COLO668 (cell line): ENCODE measurements at regions not wholly inside any gene's neighbourhood (a gene's known extent, or its start where the extent isn't known, plus 50 kb on each side); places are given as distances from the start of the nearest gene placed in this dataset.
"Not testable (repeated sequence)": the region's sequence is repeated elsewhere in the genome, so short reads cannot be mapped to it uniquely, and the experiment has no call there.

Source experiments
- DNase-seq: peaks from one replicate; lab custom pipeline; 2025; ENCODE audit not compliant: unreplicated experiment; lab: John Stamatoyannopoulos, UW

- DNase-seq, result no peak
Observed at GRCh38 chrX:18102006-18102405, 118.7 kb downstream of the BEND2 start.

- DNase-seq, result no peak
Observed at GRCh38 chrX:18101087-18101486, 119.6 kb downstream of the BEND2 start.

DNA sequence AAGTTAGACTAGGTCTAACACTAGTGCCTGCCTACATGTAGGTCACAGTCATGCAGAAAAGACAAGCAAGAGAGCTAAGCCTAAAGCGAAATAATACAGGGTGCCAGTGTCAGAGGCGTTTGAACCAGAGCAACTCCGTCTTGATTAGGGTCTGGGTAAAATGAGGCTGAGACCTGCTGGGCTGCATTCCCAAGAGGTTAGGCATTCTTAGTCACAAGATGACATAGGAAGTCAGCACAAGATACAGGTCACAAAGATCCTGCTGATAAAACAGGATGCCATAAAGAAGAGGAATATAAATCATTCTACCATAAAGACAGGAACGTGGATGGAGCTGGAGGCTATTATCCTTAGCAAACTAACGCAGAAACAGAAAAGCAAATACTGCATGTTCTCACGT is 120.9 kb downstream of the BEND2 start:
- DNase-seq, result no peak

- DNase-seq, result no peak
Observed at GRCh38 chrX:18098763-18099162, 121.9 kb downstream of the BEND2 start.

- no peak for DNase-seq
Observed at GRCh38 chrX:18076434-18076833, 144.3 kb downstream of the BEND2 start.

DNA sequence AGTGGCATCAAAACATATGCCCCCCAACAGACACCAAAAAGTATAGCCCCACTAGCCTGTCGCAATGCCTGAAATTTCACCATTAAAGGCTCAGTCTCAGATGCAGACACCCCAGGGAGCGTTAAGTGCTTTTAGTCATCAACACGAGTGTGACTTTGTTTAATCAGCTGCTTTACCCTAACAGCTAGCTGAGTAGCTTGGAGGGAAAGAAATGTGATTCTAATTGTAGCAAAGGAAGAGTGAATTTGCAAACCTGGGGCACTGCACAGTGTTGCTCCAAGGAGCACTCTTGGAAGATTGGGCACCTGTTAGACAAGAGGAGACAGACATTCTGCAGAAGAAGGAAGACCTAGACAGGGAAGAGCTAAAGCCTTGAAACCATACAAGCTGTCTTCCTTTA is 145.1 kb downstream of the BEND2 start:
- peak; percentile 57 for DNase-seq

- not testable (repeated sequence) for DNase-seq
Observed at GRCh38 chrX:18068045-18068444, 152.6 kb downstream of the BEND2 start.

GRCh38 chrX:18065956-18066355 is 154.7 kb downstream of the BEND2 start:
- DNase-seq, result peak; percentile 32

GRCh38 chrX:18051690-18052089 is 169.0 kb downstream of the BEND2 start:
- DNase-seq, result no peak

- no peak for DNase-seq
Observed at GRCh38 chrX:18047491-18047890, 173.2 kb downstream of the BEND2 start.

DNA sequence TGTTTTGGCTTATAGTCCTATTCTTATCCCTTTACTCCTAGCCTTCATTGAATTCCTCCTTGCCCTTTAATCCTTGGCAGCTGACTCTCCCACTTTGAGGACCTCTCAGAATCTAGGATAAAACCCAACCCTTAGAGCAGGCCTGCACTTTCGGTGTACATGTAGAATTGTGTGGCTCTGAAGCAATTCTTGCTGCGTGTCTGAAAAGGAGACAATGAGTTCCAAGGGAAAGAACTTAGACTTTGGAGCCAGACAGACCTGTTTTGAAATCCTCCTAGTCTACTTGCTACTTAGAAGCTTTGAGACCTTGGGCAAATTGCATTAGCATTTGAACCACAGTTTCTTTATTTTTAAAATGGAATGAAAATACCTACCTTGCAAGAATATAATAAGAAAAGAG is 175.2 kb downstream of the BEND2 start:
- DNase-seq, result no peak

DNA sequence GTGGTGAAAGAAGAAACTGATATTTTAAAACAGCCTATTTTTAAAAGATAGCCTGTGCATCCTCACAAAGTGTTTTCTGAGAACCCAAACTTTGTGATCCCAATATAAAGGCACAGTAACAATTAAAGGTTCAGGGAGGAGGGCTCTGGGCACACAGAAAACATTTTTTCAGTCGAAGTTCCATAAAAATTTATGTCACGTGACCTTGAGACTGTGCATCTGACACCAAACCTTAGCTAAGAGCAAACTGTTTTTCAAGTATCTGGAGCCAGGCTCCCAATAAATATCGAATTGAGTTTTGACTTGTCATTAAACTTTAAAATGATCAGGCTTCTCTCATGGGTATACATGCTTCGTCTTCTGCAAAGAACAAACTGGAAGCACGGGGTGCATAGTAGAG is 177.9 kb downstream of the BEND2 start:
- DNase-seq, result no peak

- DNase-seq, result no peak
Observed at GRCh38 chrX:18041656-18042055, 179.0 kb downstream of the BEND2 start.

- DNase-seq, result no peak
Observed at GRCh38 chrX:18039023-18039422, 177.9 kb upstream of the RAI2 start.

DNA sequence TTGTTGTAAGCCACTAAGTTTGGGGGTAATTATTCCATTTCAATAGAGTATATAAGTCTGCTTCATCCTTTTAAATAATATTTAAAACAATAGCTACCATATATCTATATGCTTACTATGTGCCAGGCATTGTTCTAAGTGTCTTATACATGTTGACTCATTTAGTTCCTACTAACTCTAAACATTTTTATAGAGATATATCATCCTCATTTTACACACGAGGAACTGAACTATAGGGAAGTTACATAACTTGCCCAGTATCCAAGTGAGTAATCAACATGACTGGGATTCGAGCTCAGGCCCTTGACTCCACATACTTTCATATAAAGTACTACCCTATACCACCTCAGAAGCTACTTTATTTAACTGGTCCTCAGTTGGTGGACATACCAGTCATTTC is 175.3 kb upstream of the RAI2 start:
- DNase-seq, result no peak

DNA sequence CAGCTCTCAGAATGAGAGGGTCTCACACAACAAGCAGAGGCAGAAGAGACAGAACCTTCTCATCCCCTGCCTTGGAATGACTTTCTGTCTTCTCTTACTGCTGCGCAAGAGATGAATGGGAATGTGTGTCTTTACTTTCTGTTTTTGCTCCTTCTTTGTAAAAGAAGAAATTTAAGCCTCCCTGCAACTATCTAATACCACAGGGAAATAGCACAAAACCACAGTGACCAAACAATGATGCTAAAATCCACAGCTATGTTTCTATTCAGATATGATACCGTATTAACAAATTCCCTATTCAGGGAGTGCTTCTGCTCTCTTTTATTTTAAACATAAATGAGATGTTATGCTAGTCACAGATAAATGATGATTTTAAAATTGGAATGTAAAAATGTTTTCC is 173.8 kb upstream of the RAI2 start:
- no peak for DNase-seq

DNA sequence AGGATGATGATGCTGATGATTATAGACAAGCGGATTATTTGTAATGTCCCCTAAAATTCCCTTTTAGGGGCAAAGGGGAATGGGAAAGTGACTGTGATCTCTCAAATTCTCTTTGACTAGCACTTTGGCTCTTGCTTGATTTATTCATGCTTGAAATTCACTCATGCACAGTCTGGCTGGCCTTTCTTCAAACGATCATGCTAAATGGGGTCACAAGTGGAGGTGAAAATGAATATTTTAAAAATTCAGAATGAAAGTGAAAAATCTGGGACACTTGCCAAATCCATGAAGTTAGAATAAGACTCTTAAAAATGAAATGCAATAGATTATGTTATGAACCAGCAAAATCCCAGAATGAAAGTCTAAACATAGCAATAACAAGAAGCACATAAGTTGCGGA is 173.4 kb upstream of the RAI2 start:
- DNase-seq, result no peak

GRCh38 chrX:18032486-18033221 is 171.6 kb upstream of the RAI2 start:
- DNase-seq, result no peak

GRCh38 chrX:18031726-18032375 is 170.8 kb upstream of the RAI2 start:
- DNase-seq, result no peak

GRCh38 chrX:18030656-18031055 is 169.6 kb upstream of the RAI2 start:
- DNase-seq, result not testable (repeated sequence)

DNA sequence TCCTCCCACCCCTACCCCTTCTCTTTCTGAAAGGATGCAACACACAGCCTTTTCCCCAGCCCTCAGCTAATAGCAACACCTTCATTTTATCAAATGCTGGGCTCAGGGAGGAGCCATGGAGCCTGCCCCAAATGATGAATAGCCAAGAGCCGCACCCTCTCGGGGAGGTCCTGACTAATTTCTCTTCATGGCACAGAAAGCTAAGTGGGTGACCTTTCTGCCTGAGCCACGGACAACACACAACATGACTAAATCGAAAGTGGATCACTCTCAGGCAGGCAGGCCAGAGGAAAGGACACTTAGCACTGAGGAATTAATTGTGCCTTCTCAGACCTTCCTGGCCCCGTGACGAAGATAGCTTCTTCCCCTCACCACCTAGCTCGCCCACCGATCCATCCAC is 165.1 kb upstream of the RAI2 start:
- no peak for DNase-seq

DNA sequence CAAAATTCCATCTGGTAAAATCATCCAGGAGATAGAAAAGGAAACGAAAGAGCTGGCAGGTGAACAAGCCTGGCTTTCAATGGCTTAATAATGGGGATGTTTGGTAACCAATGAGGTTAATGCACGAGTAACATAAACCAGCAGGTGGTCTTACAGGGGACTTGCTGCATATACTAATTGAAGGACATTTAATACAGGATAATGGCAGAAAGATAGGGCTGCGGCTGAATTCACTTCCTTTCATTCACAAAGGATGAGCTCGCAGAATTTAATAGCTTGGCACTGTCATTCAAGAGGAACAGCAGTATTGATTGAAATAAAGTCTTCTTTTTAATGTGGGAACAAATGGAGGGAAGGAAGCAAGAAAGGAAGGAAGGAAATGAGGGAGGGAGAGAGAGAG is 156.3 kb upstream of the RAI2 start:
- peak; percentile 2 for DNase-seq

- DNase-seq, result no peak
Observed at GRCh38 chrX:18016941-18017340, 155.8 kb upstream of the RAI2 start.
